ENCODE measurements at regions not wholly inside any gene's neighbourhood (a gene's known extent, or its start where the extent isn't known, plus 50 kb on each side); places are given as distances from the start of the nearest gene placed in this dataset.

- ChIA-PET CTCF (no interaction called here), POLR2A (no interaction called here)
- Mint-ChIP-seq H3K27me3 (peaks cover 12% of the 10 kb centered on the region), H3K27ac (no peak overlapping the region), H3K4me1 (ENCODE audit: low read depth) (peaks cover 3% of the 10 kb centered on the region), H3K9me3 (no peaks in the 10 kb centered on the region), H3K36me3 (no peaks in the 10 kb centered on the region), H3K4me3 (no peak overlapping the region)
- intact Hi-C loops (cut with micrococcal nuclease) = no loop called here
- DNase-seq = no peak
Measured at GRCh38 chr4:72970756-72971155, 98.8 kb downstream of the COX18 start.

GRCh38 chr4:72969976-72970375, 99.5 kb downstream of the COX18 start:
- intact Hi-C loops (cut with micrococcal nuclease) = no loop called here
- peaks cover 3% of the 10 kb centered on the region for H3K4me1 Mint-ChIP-seq (ENCODE audit: low read depth)
- H3K9me3 Mint-ChIP-seq = no peaks in the 10 kb centered on the region
- CTCF ChIA-PET = no interaction called here
- POLR2A ChIA-PET = no interaction called here
- no peak overlapping the region for H3K27ac Mint-ChIP-seq
- no peaks in the 10 kb centered on the region for H3K36me3 Mint-ChIP-seq
- H3K4me3 Mint-ChIP-seq = no peak overlapping the region
- no peak for DNase-seq
- peaks cover 12% of the 10 kb centered on the region for H3K27me3 Mint-ChIP-seq

GRCh38 chr4:72966652-72967051, 102.9 kb downstream of the COX18 start:
- H3K9me3 Mint-ChIP-seq = peaks cover 13% of the 10 kb centered on the region
- ChIA-PET CTCF (interaction anchor here (1.2 kb wide), 1 partner anchor 59 kb away, joined by 3 read pairs; no protein-coding TSS in a partner anchor), POLR2A (no interaction called here)
- peaks cover 12% of the 10 kb centered on the region for H3K27me3 Mint-ChIP-seq
- H3K4me1 Mint-ChIP-seq (ENCODE audit: low read depth) = no peaks in the 10 kb centered on the region
- peak; percentile 11 for DNase-seq
- peaks cover 3% of the 10 kb centered on the region for H3K36me3 Mint-ChIP-seq
- no peak overlapping the region for H3K27ac Mint-ChIP-seq
- intact Hi-C loops (cut with micrococcal nuclease) = no loop called here
- H3K4me3 Mint-ChIP-seq = no peak overlapping the region

DNA sequence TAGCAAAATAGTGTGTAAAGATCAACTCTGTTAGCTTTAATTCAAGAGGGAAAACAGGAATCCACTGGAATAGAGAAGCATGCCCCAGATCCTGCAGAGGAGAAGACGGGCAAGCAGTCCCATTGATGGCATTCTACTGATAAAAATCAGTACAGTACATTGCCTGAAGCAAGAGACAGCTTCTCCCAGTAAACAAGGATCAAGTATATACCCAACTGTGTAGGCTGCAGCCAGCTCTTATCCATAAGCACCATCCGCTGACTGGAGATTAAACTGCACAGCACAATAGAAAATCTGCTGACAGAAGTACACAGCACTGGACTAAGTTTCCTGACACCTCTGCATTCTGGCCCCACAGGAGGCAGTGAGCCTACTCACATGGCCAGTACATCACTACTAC, 110.1 kb downstream of the COX18 start:
- peaks cover 31% of the 10 kb centered on the region for H3K9me3 Mint-ChIP-seq
- H3K27ac Mint-ChIP-seq = no peak overlapping the region
- ChIA-PET POLR2A (no interaction called here), CTCF (interaction anchor here (0.6 kb wide), 1 partner anchor 63 kb away, joined by 4 read pairs; no protein-coding TSS in a partner anchor)
- no peaks in the 10 kb centered on the region for H3K4me1 Mint-ChIP-seq (ENCODE audit: low read depth)
- no peak overlapping the region for H3K4me3 Mint-ChIP-seq
- H3K27me3 Mint-ChIP-seq = peaks cover 11% of the 10 kb centered on the region
- H3K36me3 Mint-ChIP-seq = peaks cover 3% of the 10 kb centered on the region
- intact Hi-C loops (cut with micrococcal nuclease) = no loop called here
- DNase-seq = no peak

- H3K4me3 Mint-ChIP-seq = no peak overlapping the region
- ChIA-PET POLR2A (no interaction called here), CTCF (no interaction called here)
- DNase-seq = no peak
- H3K27me3 Mint-ChIP-seq = peaks cover 8% of the 10 kb centered on the region
- H3K27ac Mint-ChIP-seq = no peak overlapping the region
- intact Hi-C loops (cut with micrococcal nuclease) = no loop called here
- H3K4me1 Mint-ChIP-seq (ENCODE audit: low read depth) = peaks cover 2% of the 10 kb centered on the region
- peaks cover 3% of the 10 kb centered on the region for H3K9me3 Mint-ChIP-seq
- H3K36me3 Mint-ChIP-seq = no peaks in the 10 kb centered on the region
Measured at GRCh38 chr4:72954811-72955210, 114.7 kb downstream of the COX18 start.

DNA sequence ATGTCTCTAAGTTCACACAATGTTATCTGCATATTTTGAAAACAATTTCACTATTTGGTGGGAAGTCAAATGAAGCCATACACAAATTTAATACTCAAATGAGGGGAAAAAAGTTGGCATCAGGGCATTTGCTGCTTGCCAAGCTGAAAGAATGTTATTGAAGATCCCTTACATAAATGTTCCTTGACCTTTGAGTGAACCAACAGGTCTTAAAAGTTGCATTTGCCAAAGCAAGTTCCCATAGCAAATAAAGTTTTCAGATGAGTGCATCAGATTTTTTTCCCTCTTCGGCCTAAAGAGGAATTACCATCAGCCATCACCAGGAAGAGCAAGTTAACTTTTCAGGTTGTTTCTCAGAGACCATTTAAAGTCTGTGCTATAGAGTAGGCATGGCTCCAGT, 115.9 kb downstream of the COX18 start:
- CTCF ChIA-PET = no interaction called here
- no peak overlapping the region for H3K27ac Mint-ChIP-seq
- no peaks in the 10 kb centered on the region for H3K36me3 Mint-ChIP-seq
- no peak overlapping the region for H3K4me3 Mint-ChIP-seq
- POLR2A ChIA-PET = no interaction called here
- no peaks in the 10 kb centered on the region for H3K9me3 Mint-ChIP-seq
- intact Hi-C loops (cut with micrococcal nuclease) = no loop called here
- DNase-seq = no peak
- H3K4me1 Mint-ChIP-seq (ENCODE audit: low read depth) = peaks cover 2% of the 10 kb centered on the region
- peaks cover 8% of the 10 kb centered on the region for H3K27me3 Mint-ChIP-seq

GRCh38 chr4:72951628-72952027, 117.9 kb downstream of the COX18 start:
- Mint-ChIP-seq H3K27ac (no peak overlapping the region), H3K4me1 (ENCODE audit: low read depth) (peaks cover 2% of the 10 kb centered on the region), H3K4me3 (no peak overlapping the region), H3K9me3 (no peaks in the 10 kb centered on the region), H3K27me3 (peaks cover 8% of the 10 kb centered on the region), H3K36me3 (no peaks in the 10 kb centered on the region)
- ChIA-PET CTCF (no interaction called here), POLR2A (no interaction called here)
- no peak for DNase-seq
- intact Hi-C loops (cut with micrococcal nuclease) = no loop called here

DNA sequence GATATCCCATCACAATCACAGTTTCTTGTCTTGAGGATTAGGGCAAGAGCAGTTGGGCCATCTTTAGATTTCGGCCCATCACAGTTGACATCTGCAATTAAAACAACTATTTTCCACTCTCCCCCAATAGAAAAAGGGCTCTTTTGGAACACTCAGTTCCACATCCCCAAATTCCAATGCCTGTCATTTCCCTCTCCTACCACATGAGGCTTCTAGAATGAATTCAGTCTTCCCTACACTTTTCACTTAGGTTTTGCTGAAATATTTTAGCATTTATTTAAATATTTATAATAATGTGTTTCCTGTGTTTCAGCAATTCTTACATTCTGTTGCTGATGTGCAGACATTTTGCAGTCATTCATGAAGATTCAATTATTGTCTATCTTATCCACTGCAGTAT, 118.4 kb downstream of the COX18 start:
- CTCF ChIA-PET = no interaction called here
- DNase-seq = no peak
- intact Hi-C loops (cut with micrococcal nuclease) = no loop called here
- Mint-ChIP-seq H3K4me3 (no peak overlapping the region), H3K9me3 (peaks cover 4% of the 10 kb centered on the region), H3K4me1 (ENCODE audit: low read depth) (peaks cover 2% of the 10 kb centered on the region), H3K27ac (no peak overlapping the region), H3K36me3 (no peaks in the 10 kb centered on the region), H3K27me3 (peaks cover 7% of the 10 kb centered on the region)
- POLR2A ChIA-PET = no interaction called here

GRCh38 chr4:72948080-72948479, 121.4 kb downstream of the COX18 start:
- peaks cover 2% of the 10 kb centered on the region for H3K27me3 Mint-ChIP-seq
- no peak overlapping the region for H3K27ac Mint-ChIP-seq
- intact Hi-C loops (cut with micrococcal nuclease) = no loop called here
- peaks cover 2% of the 10 kb centered on the region for H3K4me1 Mint-ChIP-seq (ENCODE audit: low read depth)
- DNase-seq = no peak
- ChIA-PET POLR2A (no interaction called here), CTCF (no interaction called here)
- no peak overlapping the region for H3K4me3 Mint-ChIP-seq
- no peaks in the 10 kb centered on the region for H3K36me3 Mint-ChIP-seq
- peaks cover 11% of the 10 kb centered on the region for H3K9me3 Mint-ChIP-seq

DNA sequence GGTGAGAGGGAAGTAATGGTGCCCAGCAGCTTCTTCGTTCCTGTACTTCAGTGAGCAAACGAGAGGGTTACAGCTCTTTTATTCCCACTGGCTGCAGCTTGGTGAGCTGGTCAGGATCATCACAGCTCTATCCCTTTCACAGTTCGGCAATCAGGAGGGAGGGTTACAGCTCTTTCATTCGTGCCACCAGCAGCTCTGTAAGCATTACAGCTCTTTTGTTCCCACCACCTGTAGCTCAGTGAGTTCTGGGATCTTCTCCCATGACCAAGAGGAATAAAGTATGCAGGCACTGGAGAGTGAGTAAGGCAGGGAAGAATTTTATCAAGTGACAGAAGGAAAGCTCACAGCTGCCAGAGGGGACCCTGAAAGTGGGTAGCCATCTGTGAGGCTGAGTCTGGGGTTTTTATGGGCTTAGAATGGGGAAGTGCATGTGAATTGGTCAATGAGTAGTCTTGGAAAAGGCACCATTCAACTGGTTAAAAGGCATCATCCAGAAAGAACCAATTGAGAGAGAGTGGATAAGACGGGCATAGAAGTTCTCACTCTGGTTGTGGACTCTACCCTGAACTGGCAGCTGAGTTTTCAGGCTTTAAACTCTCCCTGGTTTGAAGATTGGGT, 123.7 kb downstream of the COX18 start:
- DNase-seq = no peak
- POLR2A ChIA-PET = no interaction called here
- CTCF ChIA-PET = no interaction called here
- Mint-ChIP-seq H3K9me3 (peaks cover 11% of the 10 kb centered on the region), H3K27ac (no peak overlapping the region), H3K27me3 (no peaks in the 10 kb centered on the region), H3K36me3 (no peaks in the 10 kb centered on the region), H3K4me1 (ENCODE audit: low read depth) (no peaks in the 10 kb centered on the region), H3K4me3 (no peak overlapping the region)
- intact Hi-C loops (cut with micrococcal nuclease) = no loop called here

- no peak overlapping the region for H3K4me3 Mint-ChIP-seq
- H3K27me3 Mint-ChIP-seq = no peaks in the 10 kb centered on the region
- no peaks in the 10 kb centered on the region for H3K4me1 Mint-ChIP-seq (ENCODE audit: low read depth)
- peaks cover 11% of the 10 kb centered on the region for H3K9me3 Mint-ChIP-seq
- POLR2A ChIA-PET = no interaction called here
- no peak overlapping the region for H3K27ac Mint-ChIP-seq
- no peak for DNase-seq
- H3K36me3 Mint-ChIP-seq = no peaks in the 10 kb centered on the region
- CTCF ChIA-PET = no interaction called here
- intact Hi-C loops (cut with micrococcal nuclease) = no loop called here
Measured at GRCh38 chr4:72942565-72942964, 127.0 kb downstream of the COX18 start.

DNA sequence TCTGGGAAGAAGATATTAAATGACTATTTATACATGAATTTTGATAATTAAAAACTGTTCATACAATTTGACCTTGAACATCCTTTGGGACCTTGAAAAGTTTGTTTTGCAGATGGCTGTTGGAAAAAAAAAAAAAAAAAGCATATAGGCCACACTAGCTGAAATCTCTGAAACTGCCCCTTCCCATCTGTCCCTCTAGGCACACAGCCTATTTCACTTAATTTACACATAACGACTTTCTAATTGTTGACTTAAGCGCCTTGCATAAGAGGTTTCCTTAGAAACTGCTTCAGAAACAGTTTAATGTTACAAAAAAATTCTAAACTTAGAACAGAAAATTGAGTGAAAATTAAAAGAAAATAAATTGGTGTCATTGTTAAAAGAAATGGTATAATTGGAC, 131.0 kb downstream of the COX18 start:
- Mint-ChIP-seq H3K4me3 (no peak overlapping the region), H3K4me1 (ENCODE audit: low read depth) (peaks cover 1% of the 10 kb centered on the region), H3K36me3 (no peaks in the 10 kb centered on the region), H3K27ac (no peak overlapping the region), H3K9me3 (no peaks in the 10 kb centered on the region), H3K27me3 (peaks cover 2% of the 10 kb centered on the region)
- DNase-seq = no peak
- ChIA-PET CTCF (no interaction called here), POLR2A (no interaction called here)
- intact Hi-C loops (cut with micrococcal nuclease) = no loop called here

GRCh38 chr4:72935462-72935861, 134.1 kb downstream of the COX18 start:
- Mint-ChIP-seq H3K4me1 (ENCODE audit: low read depth) (peaks cover 1% of the 10 kb centered on the region), H3K36me3 (no peaks in the 10 kb centered on the region), H3K27me3 (peaks cover 2% of the 10 kb centered on the region), H3K9me3 (no peaks in the 10 kb centered on the region), H3K27ac (no peak overlapping the region), H3K4me3 (no peak overlapping the region)
- ChIA-PET POLR2A (no interaction called here), CTCF (no interaction called here)
- no peak for DNase-seq
- intact Hi-C loops (cut with micrococcal nuclease) = no loop called here

DNA sequence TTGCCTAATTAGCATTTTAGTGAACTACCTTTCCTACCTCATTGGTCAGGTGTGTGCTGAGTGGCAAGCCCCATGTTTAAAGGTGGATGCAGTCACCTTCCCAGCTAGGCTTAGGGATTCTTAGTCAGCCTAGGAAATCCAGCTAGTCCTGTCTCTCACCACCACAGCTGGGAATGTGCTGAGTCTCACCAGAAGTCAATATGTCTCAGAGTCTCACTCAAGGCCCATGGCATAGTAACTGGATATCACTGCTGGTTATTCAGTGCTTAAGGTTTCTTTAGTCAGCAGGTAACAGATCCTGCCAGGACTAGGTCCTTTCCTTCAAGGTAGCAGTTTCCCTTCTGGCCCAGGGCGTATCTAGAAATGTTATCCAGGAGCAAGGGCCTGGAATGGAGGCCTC, 136.5 kb downstream of the COX18 start:
- Mint-ChIP-seq H3K9me3 (no peaks in the 10 kb centered on the region), H3K4me3 (no peak overlapping the region), H3K4me1 (ENCODE audit: low read depth) (peaks cover 1% of the 10 kb centered on the region), H3K27me3 (peaks cover 2% of the 10 kb centered on the region), H3K27ac (no peak overlapping the region), H3K36me3 (no peaks in the 10 kb centered on the region)
- no peak for DNase-seq
- ChIA-PET POLR2A (no interaction called here), CTCF (no interaction called here)
- intact Hi-C loops (cut with micrococcal nuclease) = no loop called here

Data from activated CD4-positive, alpha-beta memory T cell treated with anti-CD3 and anti-CD28 coated beads for 36 hours (primary cell).